Cardiac muscle cell (in vitro differentiated cells and primary cell): ENCODE measurements at regions not wholly inside any gene's neighbourhood (a gene's known extent, or its start where the extent isn't known, plus 50 kb on each side); places are given as distances from the start of the nearest gene placed in this dataset.

ENCODE experiments used
- DNase-seq, 2 donors: peaks; one replicate each; pipeline versions ENCODE4 v3.0.0 to v3.0.0-alpha.2; 2010 to 2017; ENCODE audit warnings: low read depth in 1 of 2, low spot score in 1 of 2
- H3K27ac ChIP-seq: fragments of 200-600 bp; sonication (generic); 2 replicates; pipeline ENCODE4 v1.5.1; 2016
- H3K27me3 ChIP-seq: fragments of 200-600 bp; sonication (generic); 2 replicates; pipeline ENCODE4 v1.6.0; 2016; ENCODE audit warnings: control low read depth
- H3K36me3 ChIP-seq: fragments of 200-600 bp; sonication (generic); 2 replicates; pipeline ENCODE4 v1.5.1; 2016; ENCODE audit warnings: control low read depth
- H3K4me1 ChIP-seq: fragments of 200-600 bp; sonication (generic); 2 replicates; pipeline ENCODE4 v1.8.1; 2017; ENCODE audit warnings: low read depth, mild to moderate bottlenecking, mixed run types
- H3K4me3 ChIP-seq: fragments of 200-600 bp; sonication (generic); 2 replicates; pipeline ENCODE4 v1.5.1; 2016; ENCODE audit warnings: mild to moderate bottlenecking
- H3K9me3 ChIP-seq: fragments of 200-600 bp; sonication (generic); 2 replicates; pipeline ENCODE4 v1.5.1; 2017; ENCODE audit warnings: low read depth, mild to moderate bottlenecking, control low read depth
- TF ChIP-seq, protein P1 (sequence below): IDR thresholded peaks from 2 replicates; pipeline ENCODE4 v1.5.1; 2012; ENCODE audit warnings: low read depth, mild to moderate bottlenecking, low read length

DNA sequence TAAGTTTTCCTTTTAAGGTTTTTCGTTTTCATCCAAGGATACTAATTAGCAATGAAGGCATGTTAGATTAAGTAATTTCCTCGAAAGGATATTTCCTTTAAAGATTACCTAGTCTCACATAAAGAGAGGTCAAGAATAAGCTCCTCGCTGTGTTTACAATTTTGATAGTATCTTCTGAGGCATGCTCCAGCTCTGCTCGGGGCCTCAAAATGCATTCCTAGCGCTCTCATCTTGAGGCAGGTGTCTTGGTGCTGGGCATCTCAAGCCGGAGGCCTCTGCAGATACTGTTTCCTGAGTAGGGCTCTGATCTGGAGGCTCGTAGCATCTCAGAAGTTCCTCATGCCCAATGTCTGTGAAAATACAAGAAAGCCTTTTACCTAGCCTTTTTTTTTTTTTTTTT, 128.6 kb upstream of the SNX19 start:
- H3K27me3 ChIP-seq, result no peaks in the 10 kb centered on the region
- no peak for DNase-seq
- TF ChIP-seq, protein P1, sequence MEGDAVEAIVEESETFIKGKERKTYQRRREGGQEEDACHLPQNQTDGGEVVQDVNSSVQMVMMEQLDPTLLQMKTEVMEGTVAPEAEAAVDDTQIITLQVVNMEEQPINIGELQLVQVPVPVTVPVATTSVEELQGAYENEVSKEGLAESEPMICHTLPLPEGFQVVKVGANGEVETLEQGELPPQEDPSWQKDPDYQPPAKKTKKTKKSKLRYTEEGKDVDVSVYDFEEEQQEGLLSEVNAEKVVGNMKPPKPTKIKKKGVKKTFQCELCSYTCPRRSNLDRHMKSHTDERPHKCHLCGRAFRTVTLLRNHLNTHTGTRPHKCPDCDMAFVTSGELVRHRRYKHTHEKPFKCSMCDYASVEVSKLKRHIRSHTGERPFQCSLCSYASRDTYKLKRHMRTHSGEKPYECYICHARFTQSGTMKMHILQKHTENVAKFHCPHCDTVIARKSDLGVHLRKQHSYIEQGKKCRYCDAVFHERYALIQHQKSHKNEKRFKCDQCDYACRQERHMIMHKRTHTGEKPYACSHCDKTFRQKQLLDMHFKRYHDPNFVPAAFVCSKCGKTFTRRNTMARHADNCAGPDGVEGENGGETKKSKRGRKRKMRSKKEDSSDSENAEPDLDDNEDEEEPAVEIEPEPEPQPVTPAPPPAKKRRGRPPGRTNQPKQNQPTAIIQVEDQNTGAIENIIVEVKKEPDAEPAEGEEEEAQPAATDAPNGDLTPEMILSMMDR, result no peak
- no peaks in the 10 kb centered on the region for H3K4me1 ChIP-seq
- no peaks in the 10 kb centered on the region for H3K9me3 ChIP-seq
- H3K4me3 ChIP-seq, result no peak overlapping the region
- no peak overlapping the region for H3K27ac ChIP-seq
- H3K36me3 ChIP-seq, result no peaks in the 10 kb centered on the region

DNA sequence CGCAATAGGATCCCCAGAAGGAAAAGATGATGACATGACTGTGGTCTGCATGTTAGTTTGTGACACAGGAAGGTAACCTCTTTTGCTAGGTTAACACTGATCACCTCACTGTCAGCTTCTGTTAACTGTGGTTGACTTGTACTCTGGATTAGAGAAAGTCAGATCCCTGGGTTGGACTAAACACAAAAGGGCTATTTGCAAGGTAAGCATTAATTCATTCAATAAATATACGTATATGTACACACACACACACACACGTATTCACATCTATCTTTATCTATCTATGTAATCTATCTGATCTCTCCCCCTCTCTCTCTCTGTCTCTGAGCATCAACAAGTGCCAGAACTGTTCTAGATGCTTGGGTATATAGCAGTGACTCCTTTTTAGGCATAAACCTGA, 136.1 kb upstream of the SNX19 start:
- DNase-seq, result no peak
- H3K36me3 ChIP-seq, result no peaks in the 10 kb centered on the region
- H3K27me3 ChIP-seq, result no peaks in the 10 kb centered on the region
- TF ChIP-seq, protein P1, result no peak
- H3K27ac ChIP-seq, result no peak overlapping the region
- H3K4me3 ChIP-seq, result no peak overlapping the region
- no peaks in the 10 kb centered on the region for H3K4me1 ChIP-seq
- no peaks in the 10 kb centered on the region for H3K9me3 ChIP-seq

DNA sequence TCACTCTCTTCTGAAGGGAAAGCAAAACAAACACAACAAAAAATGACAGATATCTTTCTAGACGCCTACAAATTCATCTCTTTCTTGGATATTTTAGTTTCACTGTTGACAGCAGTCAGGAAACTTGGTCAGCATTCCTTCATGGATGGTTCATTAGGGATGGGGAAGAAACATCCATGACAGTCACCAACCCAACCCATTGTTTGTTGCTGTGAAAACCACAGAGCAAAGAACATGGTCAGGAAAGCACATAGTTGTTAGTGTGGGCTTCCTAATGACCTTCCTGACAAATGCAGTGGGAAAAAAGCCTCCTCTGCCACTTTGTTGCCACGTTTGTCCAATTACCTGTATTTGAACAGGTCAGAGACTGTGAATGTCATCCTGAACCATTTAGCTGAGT, 139.8 kb upstream of the SNX19 start:
- Histone ChIP-seq H3K27ac (no peak overlapping the region), H3K4me1 (no peaks in the 10 kb centered on the region), H3K27me3 (no peaks in the 10 kb centered on the region), H3K4me3 (no peak overlapping the region), H3K36me3 (no peaks in the 10 kb centered on the region), H3K9me3 (no peaks in the 10 kb centered on the region)
- no peak for DNase-seq
- TF ChIP-seq, protein P1, result no peak

DNA sequence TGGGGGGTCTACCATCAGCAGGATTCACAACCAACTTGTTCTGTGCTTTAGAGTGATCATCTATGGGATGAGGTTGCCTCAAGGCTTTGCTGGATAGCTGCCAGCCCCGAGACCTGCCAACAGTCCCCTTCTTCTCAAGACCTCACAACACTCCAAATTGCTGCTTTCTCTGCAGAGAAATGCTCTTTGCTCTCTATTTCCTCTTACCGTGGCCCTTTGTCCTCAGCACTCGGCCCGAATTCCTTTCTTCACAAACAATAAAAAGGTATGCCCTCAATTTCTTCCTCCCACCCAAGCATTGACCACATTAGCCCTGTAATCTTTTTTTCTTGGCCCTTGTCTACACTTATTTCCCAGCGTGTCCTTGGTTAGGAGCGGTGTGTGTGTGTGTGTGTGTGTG, 147.4 kb upstream of the SNX19 start:
- no peaks in the 10 kb centered on the region for H3K27me3 ChIP-seq
- TF ChIP-seq, protein P1, result no peak
- H3K4me1 ChIP-seq, result no peaks in the 10 kb centered on the region
- H3K36me3 ChIP-seq, result no peaks in the 10 kb centered on the region
- no peaks in the 10 kb centered on the region for H3K9me3 ChIP-seq
- no peak for DNase-seq
- no peak overlapping the region for H3K27ac ChIP-seq
- H3K4me3 ChIP-seq, result no peak overlapping the region

DNA sequence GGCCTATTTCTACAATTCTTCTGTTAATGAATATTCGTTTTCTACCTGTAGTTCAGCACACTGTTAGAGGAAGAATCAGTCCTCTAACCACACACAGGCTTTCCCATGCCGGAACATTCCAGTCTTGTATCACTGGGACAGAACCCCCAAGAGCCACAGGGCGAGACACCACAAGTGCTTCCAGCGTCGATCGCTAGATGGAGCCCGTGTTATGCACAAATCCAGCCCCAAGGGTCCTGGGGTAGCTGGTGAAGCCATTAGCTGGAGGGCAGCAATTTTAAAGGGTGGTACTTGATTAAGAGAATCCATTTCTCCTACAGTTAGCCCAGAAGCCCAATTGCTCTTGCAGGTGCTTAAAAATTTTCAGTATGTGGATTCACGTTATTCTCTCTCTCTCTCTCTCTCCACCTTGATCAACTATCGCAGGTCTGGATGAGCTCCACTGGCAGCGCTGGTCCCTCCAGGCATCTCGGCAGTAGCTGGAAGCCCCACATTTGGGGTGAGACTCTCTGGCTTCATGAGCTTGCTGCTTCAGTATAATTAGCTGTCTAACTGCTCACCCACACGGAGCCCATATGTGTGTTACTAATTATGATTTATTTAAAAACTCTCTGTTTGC, 148.2 kb upstream of the SNX19 start:
- Histone ChIP-seq H3K27ac (no peak overlapping the region), H3K9me3 (no peaks in the 10 kb centered on the region), H3K36me3 (no peaks in the 10 kb centered on the region), H3K4me3 (no peak overlapping the region), H3K27me3 (no peaks in the 10 kb centered on the region), H3K4me1 (no peaks in the 10 kb centered on the region)
- TF ChIP-seq, protein P1, result peak; percentile 90
- DNase-seq, result peak; percentile 72 to 83
